ENCODE measurements at regions not wholly inside any gene's neighbourhood (a gene's known extent, or its start where the extent isn't known, plus 50 kb on each side); places are given as distances from the start of the nearest gene placed in this dataset.
"Not testable (repeated sequence)": the region's sequence is repeated elsewhere in the genome, so short reads cannot be mapped to it uniquely, and the experiment has no call there.

GRCh38 chr5:135776457-135776856, 58.0 kb upstream of the SLC25A48 start:
- 20 to 100% (median 47%) methylated on average over 1 to 4 of the region's 4 CpGs; no CpG with 5 or more reads in 1 of the 10 experiments for WGBS, 10 experiments
- ATAC-seq (replicated peaks in 6 of 8): no peak
- in situ Hi-C loops (cut with MboI; ENCODE audit: low pct_unique_long_range_greater_than_20kb in 2 of 9, low sequenced_read_pairs in 9 of 9, unreplicated experiment in 9 of 9): no loop called here
- no peak overlapping the region for H3K4me3 ChIP-seq
- no peaks in the 10 kb centered on the region for H3K4me1 ChIP-seq (replicated peaks in 1 of 2)
- no peak overlapping the region for H3K27ac ChIP-seq

DNA sequence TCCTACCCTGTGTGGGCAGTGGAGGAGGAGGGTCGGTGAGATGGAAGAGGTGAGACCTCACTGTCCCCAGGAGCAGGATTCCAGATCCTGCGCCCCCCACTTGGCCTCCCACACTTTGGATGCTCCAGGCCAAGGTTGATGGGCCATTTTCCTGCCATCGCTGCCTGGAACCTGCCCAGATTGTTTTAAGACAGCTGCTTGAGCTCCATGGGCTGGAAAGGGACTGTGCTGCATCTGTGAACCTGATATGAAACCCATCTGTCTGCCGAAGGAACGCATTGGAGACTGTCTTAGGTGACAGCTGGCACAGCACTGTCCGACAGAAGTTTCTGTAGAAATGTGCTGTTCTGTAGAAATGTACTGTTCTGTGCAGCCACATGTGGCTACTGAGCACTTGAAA, 72.7 kb upstream of the SLC25A48 start:
- no peak for ATAC-seq (replicated peaks in 6 of 8)
- WGBS, 10 experiments: 8 to 63% (median 54%) methylated on average over 1 to 4 of the region's 6 CpGs; no CpG with 5 or more reads in 5 of the 10 experiments
- in situ Hi-C loops (cut with MboI; ENCODE audit: low pct_unique_long_range_greater_than_20kb in 2 of 9, low sequenced_read_pairs in 9 of 9, unreplicated experiment in 9 of 9): no loop called here
- H3K27ac ChIP-seq: no peak overlapping the region
- no peaks in the 10 kb centered on the region for H3K4me1 ChIP-seq (replicated peaks in 1 of 2)
- H3K4me3 ChIP-seq: no peak overlapping the region

- 11 to 100% (median 83%) methylated on average over 1 to 5 of the region's 5 CpGs; no CpG with 5 or more reads in 1 of the 10 experiments for WGBS, 10 experiments
- no peak overlapping the region for H3K27ac ChIP-seq
- no peak for ATAC-seq (replicated peaks in 6 of 8)
- no peaks in the 10 kb centered on the region for H3K4me1 ChIP-seq (replicated peaks in 1 of 2)
- no peak overlapping the region for H3K4me3 ChIP-seq
- in situ Hi-C loops (cut with MboI; ENCODE audit: low pct_unique_long_range_greater_than_20kb in 2 of 9, low sequenced_read_pairs in 9 of 9, unreplicated experiment in 9 of 9): no loop called here
Observed at GRCh38 chr5:135759149-135759784, 75.2 kb upstream of the SLC25A48 start.

DNA sequence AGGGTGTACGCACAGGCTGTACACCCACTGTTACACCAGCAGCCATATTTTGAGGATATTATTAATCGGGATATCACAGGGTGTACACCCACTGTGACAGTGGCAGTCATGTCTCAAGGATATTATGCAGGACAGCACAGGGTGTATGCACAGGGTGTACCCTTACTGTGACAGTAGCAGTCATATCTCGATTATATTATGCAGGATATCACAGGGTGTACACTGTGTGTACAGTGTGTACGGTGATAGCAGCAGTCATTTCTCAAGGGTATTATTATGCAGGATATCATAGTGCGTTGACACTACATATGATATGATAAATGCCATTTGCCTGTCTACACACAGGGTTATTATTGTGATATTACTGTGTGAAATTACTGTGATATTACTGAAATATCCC, 80.5 kb upstream of the SLC25A48 start:
- WGBS, 10 experiments: 0 to 100% (median 62%) methylated on average over 1 to 5 of the region's 5 CpGs; no CpG with 5 or more reads in 1 of the 10 experiments
- in situ Hi-C loops (cut with MboI; ENCODE audit: low pct_unique_long_range_greater_than_20kb in 2 of 9, low sequenced_read_pairs in 9 of 9, unreplicated experiment in 9 of 9): no loop called here
- Histone ChIP-seq H3K4me1 (replicated peaks in 1 of 2) (no peaks in the 10 kb centered on the region), H3K4me3 (no peak overlapping the region), H3K27ac (no peak overlapping the region)
- no peak for ATAC-seq (replicated peaks in 6 of 8)

DNA sequence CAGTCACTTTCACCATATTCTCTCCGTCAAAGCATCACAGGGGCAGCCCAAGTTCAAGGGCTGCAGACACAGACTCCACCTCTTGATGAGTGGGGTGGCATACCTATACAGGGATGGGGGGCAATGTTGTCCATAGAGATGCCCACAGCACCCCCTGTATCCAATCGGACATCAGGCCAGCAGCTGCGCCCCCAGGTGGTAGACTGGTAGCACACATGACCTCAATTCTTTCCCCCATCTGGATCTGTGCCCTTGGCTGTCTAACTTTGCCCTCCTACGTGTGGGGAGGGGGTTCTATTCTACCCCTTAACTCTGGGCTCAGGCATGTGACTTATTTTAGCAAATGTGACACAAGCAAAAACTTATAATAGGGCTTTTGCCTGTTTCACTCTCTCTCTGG, 84.0 kb upstream of the SLC25A48 start:
- WGBS, 10 experiments: 0 to 100% (median 66%) methylated on average over 1 to 3 of the region's 4 CpGs; no CpG with 5 or more reads in 4 of the 10 experiments
- Histone ChIP-seq H3K4me3 (no peak overlapping the region), H3K27ac (no peak overlapping the region), H3K4me1 (replicated peaks in 1 of 2) (no peaks in the 10 kb centered on the region)
- in situ Hi-C loops (cut with MboI; ENCODE audit: low pct_unique_long_range_greater_than_20kb in 2 of 9, low sequenced_read_pairs in 9 of 9, unreplicated experiment in 9 of 9): no loop called here
- no peak for ATAC-seq (replicated peaks in 6 of 8)

GRCh38 chr5:135747824-135748223, 86.6 kb upstream of the SLC25A48 start:
- H3K4me1 ChIP-seq (replicated peaks in 1 of 2): no peaks in the 10 kb centered on the region
- in situ Hi-C loops (cut with MboI; ENCODE audit: low pct_unique_long_range_greater_than_20kb in 2 of 9, low sequenced_read_pairs in 9 of 9, unreplicated experiment in 9 of 9): loop anchor here in 6 of 9 experiments (10.0 to 25.0 kb wide), 4 partner anchors 67 to 286 kb away; partner anchors contain the start of genes TIFAB (in 3 of the 6) and SLC25A48 (in 1 of the 6)
- no peak for ATAC-seq (replicated peaks in 6 of 8)
- 9 to 94% (median 54%) methylated on average over 1 to 2 of the region's 2 CpGs; no CpG with 5 or more reads in 4 of the 10 experiments for WGBS, 10 experiments
- no peak overlapping the region for H3K4me3 ChIP-seq
- no peak overlapping the region for H3K27ac ChIP-seq

DNA sequence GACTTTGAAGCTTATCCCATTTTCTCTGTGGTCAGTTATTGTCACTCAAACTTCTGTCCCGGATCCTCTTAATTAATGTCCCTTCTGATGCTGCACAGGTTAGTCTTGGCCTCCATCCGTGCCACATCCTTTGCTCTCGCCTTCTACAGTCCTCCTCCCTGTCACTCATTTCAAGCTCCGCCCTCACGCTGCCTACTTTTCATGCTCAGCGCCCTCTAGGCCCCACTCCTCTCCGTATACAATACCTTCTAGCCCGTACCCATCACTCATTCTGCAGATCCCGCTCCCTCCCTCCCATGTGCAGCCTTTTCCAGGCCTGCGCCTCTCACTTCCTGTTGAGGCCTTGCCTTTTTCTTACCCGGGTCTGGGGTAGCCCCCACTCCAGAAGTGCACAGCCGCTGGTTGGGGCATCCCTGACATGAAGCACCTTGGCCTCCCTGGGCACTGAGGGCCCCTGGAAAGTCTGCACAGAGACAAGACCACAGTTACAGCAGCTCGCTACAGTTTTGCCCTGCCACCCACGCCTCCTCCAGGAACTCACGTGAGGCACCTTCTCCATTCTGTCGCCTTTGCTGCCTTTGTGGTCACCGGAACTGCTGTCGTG, 88.5 kb upstream of the SLC25A48 start:
- no peak for ATAC-seq (replicated peaks in 6 of 8)
- Histone ChIP-seq H3K27ac (no peak overlapping the region), H3K4me1 (replicated peaks in 1 of 2) (no peaks in the 10 kb centered on the region), H3K4me3 (no peak overlapping the region)
- 61 to 93% (median 77%) methylated on average over 3 to 15 of the region's 18 CpGs; no CpG with 5 or more reads in 1 of the 10 experiments for WGBS, 10 experiments
- in situ Hi-C loops (cut with MboI; ENCODE audit: low pct_unique_long_range_greater_than_20kb in 2 of 9, low sequenced_read_pairs in 9 of 9, unreplicated experiment in 9 of 9): loop anchor here in 6 of 9 experiments (10.0 to 25.0 kb wide), 4 partner anchors 69 to 284 kb away; partner anchors contain the start of genes TIFAB (in 3 of the 6) and SLC25A48 (in 1 of the 6)

DNA sequence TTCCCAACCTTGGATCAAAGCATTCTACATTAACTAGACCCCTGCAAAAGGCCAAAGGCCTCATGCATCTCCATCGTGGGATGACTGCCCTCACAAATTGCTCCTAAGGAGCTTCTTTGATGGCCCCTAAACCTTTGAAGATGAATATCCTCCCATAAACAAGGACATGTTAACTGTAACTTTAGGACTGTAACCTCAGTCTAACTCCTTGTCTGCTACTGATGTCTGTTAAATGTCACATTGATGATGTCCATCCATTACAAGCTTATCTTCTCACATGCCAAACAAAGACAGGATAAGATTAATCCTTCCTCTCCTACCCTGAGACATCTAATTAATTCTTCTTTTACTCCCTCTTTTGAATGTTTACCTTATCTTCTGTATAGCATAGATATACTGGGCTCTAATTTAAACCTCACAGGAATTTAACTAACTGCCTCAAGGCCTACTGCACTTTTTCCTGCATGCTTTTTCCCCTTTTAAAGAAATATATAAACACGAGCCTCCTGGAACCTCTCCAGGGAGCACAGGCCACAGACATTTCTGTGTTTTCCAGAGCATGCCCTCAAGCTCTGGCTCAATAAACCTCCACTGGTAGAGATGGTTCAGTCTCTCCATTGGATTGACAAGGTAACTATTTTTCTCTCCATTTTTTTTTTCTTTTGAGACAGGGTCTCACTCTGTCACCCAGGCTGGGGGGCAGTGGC, 90.6 kb upstream of the SLC25A48 start:
- ATAC-seq (replicated peaks in 6 of 8): no peak
- 0 to 50% (median 25%) methylated on average over 1 to 2 of the region's 2 CpGs; no CpG with 5 or more reads in 1 of the 10 experiments for WGBS, 10 experiments
- Histone ChIP-seq H3K4me3 (no peak overlapping the region), H3K4me1 (replicated peaks in 1 of 2) (no peaks in the 10 kb centered on the region), H3K27ac (no peak overlapping the region)
- in situ Hi-C loops (cut with MboI; ENCODE audit: low pct_unique_long_range_greater_than_20kb in 2 of 9, low sequenced_read_pairs in 9 of 9, unreplicated experiment in 9 of 9): loop anchor here in 6 of 9 experiments (10.0 to 25.0 kb wide), 4 partner anchors 71 to 282 kb away; partner anchors contain the start of genes TIFAB (in 3 of the 6) and SLC25A48 (in 1 of the 6)

DNA sequence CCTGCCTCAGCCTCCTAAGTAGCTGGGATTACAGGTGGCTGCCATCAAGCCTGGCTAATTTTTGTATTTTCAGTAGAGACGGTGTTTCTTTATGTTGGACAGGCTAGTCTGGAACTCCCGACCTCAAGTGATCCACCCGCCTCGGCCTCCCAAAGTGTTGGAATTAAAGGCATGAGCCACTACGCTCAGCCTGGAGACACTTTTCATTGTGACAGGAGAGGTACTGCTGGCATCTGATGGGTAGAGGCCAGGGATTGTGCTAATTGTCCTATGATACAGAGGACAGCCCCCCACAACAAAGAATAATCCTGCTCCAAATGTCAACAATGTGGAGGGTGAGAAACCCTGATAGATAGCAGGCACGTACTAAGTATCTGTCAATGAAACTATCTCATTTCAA, 91.3 kb upstream of the SLC25A48 start:
- 68 to 100% (median 87%) methylated on average over 1 to 6 of the region's 6 CpGs; no CpG with 5 or more reads in 5 of the 10 experiments for WGBS, 10 experiments
- no peak overlapping the region for H3K4me3 ChIP-seq
- no peaks in the 10 kb centered on the region for H3K4me1 ChIP-seq (replicated peaks in 1 of 2)
- no peak for ATAC-seq (replicated peaks in 6 of 8)
- no peak overlapping the region for H3K27ac ChIP-seq
- in situ Hi-C loops (cut with MboI; ENCODE audit: low pct_unique_long_range_greater_than_20kb in 2 of 9, low sequenced_read_pairs in 9 of 9, unreplicated experiment in 9 of 9): loop anchor here in 6 of 9 experiments (10.0 to 25.0 kb wide), 4 partner anchors 72 to 281 kb away; partner anchors contain the start of genes TIFAB (in 3 of the 6) and SLC25A48 (in 1 of the 6)

DNA sequence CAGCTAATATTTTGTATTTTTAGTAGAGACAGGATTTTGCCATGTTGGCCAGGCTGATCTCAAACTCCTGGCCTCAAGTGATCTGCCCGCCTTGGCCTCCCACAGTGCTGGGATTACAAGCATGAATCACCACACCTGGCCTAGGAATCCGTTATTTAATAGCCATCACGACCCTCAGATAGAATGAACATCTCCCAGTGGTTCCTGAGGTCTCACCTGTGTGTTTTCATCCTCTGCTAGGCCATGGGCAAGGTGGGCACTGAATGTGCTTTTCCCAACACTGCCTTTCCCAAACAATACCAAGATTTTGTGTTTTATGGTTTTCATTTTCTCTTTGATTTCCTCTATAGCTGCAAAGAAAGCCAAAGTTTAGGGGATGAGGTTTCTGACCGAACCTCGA, 92.2 kb upstream of the SLC25A48 start:
- in situ Hi-C loops (cut with MboI; ENCODE audit: low pct_unique_long_range_greater_than_20kb in 2 of 9, low sequenced_read_pairs in 9 of 9, unreplicated experiment in 9 of 9): loop anchor here in 6 of 9 experiments (10.0 to 25.0 kb wide), 4 partner anchors 73 to 280 kb away; partner anchors contain the start of genes TIFAB (in 3 of the 6) and SLC25A48 (in 1 of the 6)
- not testable (repeated sequence) for ATAC-seq (replicated peaks in 6 of 8); H3K27ac ChIP-seq; H3K4me1 ChIP-seq (replicated peaks in 1 of 2); H3K4me3 ChIP-seq
- WGBS, 10 experiments: 56 to 100% (median 80%) methylated on average over 1 to 5 of the region's 5 CpGs; no CpG with 5 or more reads in 1 of the 10 experiments

DNA sequence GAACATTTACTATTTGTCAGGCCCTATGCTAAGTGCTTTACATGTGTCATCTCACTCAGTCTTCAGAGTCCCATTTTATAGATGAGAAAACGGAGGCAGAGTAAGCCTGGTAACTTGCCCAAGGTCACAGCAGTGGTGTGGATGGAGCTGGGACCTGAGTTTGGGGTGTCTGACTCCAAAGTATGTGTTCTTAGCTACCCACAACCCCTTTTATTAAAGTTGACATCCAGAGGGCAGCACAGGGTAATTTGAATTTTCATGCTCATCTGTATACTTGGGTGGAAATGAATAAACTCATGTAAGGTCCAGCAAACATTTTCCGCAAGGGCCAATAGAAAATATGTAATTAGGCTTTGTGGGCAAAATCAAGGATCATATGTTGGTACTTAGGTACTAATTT, 93.4 kb upstream of the SLC25A48 start:
- in situ Hi-C loops (cut with MboI; ENCODE audit: low pct_unique_long_range_greater_than_20kb in 2 of 9, low sequenced_read_pairs in 9 of 9, unreplicated experiment in 9 of 9): loop anchor here in 6 of 9 experiments (10.0 to 25.0 kb wide), 4 partner anchors 74 to 279 kb away; partner anchors contain the start of genes TIFAB (in 3 of the 6) and SLC25A48 (in 1 of the 6)
- ATAC-seq (replicated peaks in 6 of 8): no peak
- H3K27ac ChIP-seq: no peak overlapping the region
- H3K4me3 ChIP-seq: no peak overlapping the region
- H3K4me1 ChIP-seq (replicated peaks in 1 of 2): no peaks in the 10 kb centered on the region
- 80 to 100% (median 88%) methylated on average over 1 to 2 of the region's 2 CpGs; no CpG with 5 or more reads in 5 of the 10 experiments for WGBS, 10 experiments

DNA sequence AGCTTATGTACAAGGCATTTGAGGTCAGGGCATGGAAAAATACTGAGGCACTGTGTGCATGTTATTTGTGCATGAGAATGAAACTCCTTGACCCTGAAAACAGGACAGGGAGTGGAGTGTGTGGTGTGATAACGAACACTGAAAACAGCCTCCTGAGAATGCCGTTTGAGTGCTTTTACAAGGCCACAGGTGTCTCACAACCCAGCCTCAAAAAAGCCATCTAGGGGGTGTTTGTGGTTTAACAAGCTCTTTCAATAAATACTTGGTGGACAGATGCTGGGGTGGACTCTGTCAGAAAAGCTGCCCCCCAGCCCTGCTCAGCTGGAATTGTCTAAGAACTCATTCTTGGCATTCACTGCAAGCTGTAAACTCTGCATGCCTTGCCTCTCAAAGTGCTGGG, 94.0 kb upstream of the SLC25A48 start:
- in situ Hi-C loops (cut with MboI; ENCODE audit: low pct_unique_long_range_greater_than_20kb in 2 of 9, low sequenced_read_pairs in 9 of 9, unreplicated experiment in 9 of 9): loop anchor here in 6 of 9 experiments (10.0 to 25.0 kb wide), 4 partner anchors 74 to 278 kb away; partner anchors contain the start of genes TIFAB (in 3 of the 6) and SLC25A48 (in 1 of the 6)
- no peak overlapping the region for H3K27ac ChIP-seq
- no peaks in the 10 kb centered on the region for H3K4me1 ChIP-seq (replicated peaks in 1 of 2)
- no peak for ATAC-seq (replicated peaks in 6 of 8)
- no peak overlapping the region for H3K4me3 ChIP-seq
- WGBS, 10 experiments: 23 to 50% (median 42%) methylated on average over 1 to 2 of the region's 2 CpGs; no CpG with 5 or more reads in 6 of the 10 experiments
